CD4-positive, alpha-beta T cell (primary cell): ENCODE measurements at regions not wholly inside any gene's neighbourhood (a gene's known extent, or its start where the extent isn't known, plus 50 kb on each side); places are given as distances from the start of the nearest gene placed in this dataset.

ENCODE experiments used
- ATAC-seq: fragments of 200-7000 bp; cut with Tn5 transposase; one replicate; pipeline ENCODE4 v1.10.0; 2022; ENCODE audit warnings: mild to moderate bottlenecking; ENCODE audit not compliant: poor library complexity
- CTCF ChIA-PET: fragments of 350-600 bp; sonication (Branson Sonifier 250); formaldehyde crosslinking; loops from one replicate; lab custom pipeline; 2021; ENCODE audit warnings: antibody characterized with exemption, inconsistent platforms; lab: Charles Lee
- POLR2A ChIA-PET: fragments of 350-600 bp; sonication (Branson Sonifier 250); formaldehyde crosslinking; loops from one replicate; lab custom pipeline; 2021; ENCODE audit warnings: antibody characterized with exemption, inconsistent platforms; lab: Charles Lee
- DNase-seq, 14 experiments: peaks; one replicate each; pipeline ENCODE4 v3.0.0-alpha.2; 2013 to 2020; ENCODE audit warnings: mixed read lengths in 2 of 14
- H3K27ac ChIP-seq, 2 donors: one replicate each; pipeline versions ENCODE4 v1.5.1 to v1.7.0; 2013; ENCODE audit warnings: low read length in 2 of 2, low read depth in 1 of 2, mild to moderate bottlenecking in 1 of 2
- H3K27me3 ChIP-seq, 2 experiments: 1 replicate in 1 of 2; 2 replicates in 1 of 2; pipeline versions ENCODE4 v1.6.1 to v1.7.0; 2013; ENCODE audit warnings: low read length in 2 of 2, control low read depth in 1 of 2, mild to moderate bottlenecking in 1 of 2, moderate library complexity in 1 of 2; ENCODE audit not compliant: insufficient read depth in 2 of 2, control insufficient read depth in 1 of 2
- H3K36me3 ChIP-seq: one replicate; pipeline ENCODE4 v1.6.1; 2013; ENCODE audit warnings: low read length, control low read depth; ENCODE audit not compliant: insufficient read depth
- H3K4me1 ChIP-seq: one replicate; pipeline ENCODE4 v1.6.1; 2013; ENCODE audit warnings: low read length, control low read depth; ENCODE audit not compliant: insufficient read depth
- H3K4me3 ChIP-seq: one replicate; pipeline ENCODE4 v1.5.1; 2013; ENCODE audit warnings: mild to moderate bottlenecking, low read length, moderate library complexity
- H3K9me3 ChIP-seq, 2 experiments: 1 replicate in 1 of 2; 2 replicates in 1 of 2; pipeline versions ENCODE4 v1.6.1 to v1.7.0; 2013; ENCODE audit warnings: low read length in 2 of 2, mild to moderate bottlenecking in 2 of 2, control low read depth in 1 of 2, moderate library complexity in 1 of 2; ENCODE audit not compliant: control insufficient read depth in 1 of 2, insufficient read depth in 1 of 2
- H3K27ac Mint-ChIP-seq: one replicate; pipeline ENCODE4 v1.8.0; 2020; ENCODE audit warnings: mixed read lengths
- H3K27me3 Mint-ChIP-seq: one replicate; pipeline ENCODE4 v1.8.0; 2021; ENCODE audit warnings: mixed read lengths
- H3K36me3 Mint-ChIP-seq: one replicate; pipeline ENCODE4 v1.8.0; 2021; ENCODE audit warnings: low read depth, mixed read lengths
- H3K4me1 Mint-ChIP-seq: one replicate; pipeline ENCODE4 v1.8.0; 2021; ENCODE audit warnings: low read depth, mixed read lengths
- H3K4me3 Mint-ChIP-seq: one replicate; pipeline ENCODE4 v1.8.0; 2020; ENCODE audit warnings: mild to moderate bottlenecking, mixed read lengths
- H3K9me3 Mint-ChIP-seq: one replicate; pipeline ENCODE4 v1.8.0; 2020; ENCODE audit warnings: mixed read lengths
- CTCF ChIP-seq: fragments of 200-600 bp; IDR thresholded peaks from one replicate; pipeline ENCODE4 v1.8.0; 2022; ENCODE audit warnings: antibody characterized with exemption, mild to moderate bottlenecking
- intact Hi-C, 2 experiments: fragments of 100-400 bp; cut with DNase I in 1 of 2; cut with micrococcal nuclease in 1 of 2; formaldehyde crosslinking; loops; one replicate each; pipeline versions ENCODE4 v1.15.1 to v1.9.0; 2023 to 2025; cut with DNase I, micrococcal nuclease

GRCh38 chr19:31402529-31403316 lies 53.5 kb upstream of the TSHZ3 start:
- Histone ChIP-seq H3K27me3 (peaks cover 0 to 11% of the 10 kb centered on the region in 2 experiments), H3K4me1 (no peaks in the 10 kb centered on the region), H3K36me3 (no peaks in the 10 kb centered on the region), H3K9me3 (no peaks in the 10 kb centered on the region), H3K27ac (no peak overlapping the region), H3K4me3 (no peak overlapping the region)
- Mint-ChIP-seq H3K27ac (no peak overlapping the region), H3K27me3 (peaks cover 33% of the 10 kb centered on the region), H3K4me3 (no peak overlapping the region), H3K36me3 (no peaks in the 10 kb centered on the region), H3K9me3 (no peaks in the 10 kb centered on the region), H3K4me1 (no peaks in the 10 kb centered on the region)
- ChIA-PET CTCF (no interaction called here), POLR2A (no interaction called here)
- no peak for TF ChIP-seq CTCF
- intact Hi-C loops, result no loop called here
- DNase-seq (no peak), ATAC-seq (no peak)

GRCh38 chr19:31406106-31406505 lies 56.9 kb upstream of the TSHZ3 start:
- Histone ChIP-seq H3K4me1 (no peaks in the 10 kb centered on the region), H3K4me3 (no peak overlapping the region), H3K9me3 (no peaks in the 10 kb centered on the region), H3K27ac (no peak overlapping the region), H3K36me3 (no peaks in the 10 kb centered on the region), H3K27me3 (peaks cover 0 to 11% of the 10 kb centered on the region in 2 experiments)
- intact Hi-C loops, result no loop called here
- ChIA-PET POLR2A (no interaction called here), CTCF (no interaction called here)
- no peak for DNase-seq
- Mint-ChIP-seq H3K4me3 (no peak overlapping the region), H3K4me1 (no peaks in the 10 kb centered on the region), H3K36me3 (no peaks in the 10 kb centered on the region), H3K27me3 (peaks cover 36% of the 10 kb centered on the region), H3K9me3 (no peaks in the 10 kb centered on the region), H3K27ac (no peak overlapping the region)
- ATAC-seq, result no peak
- TF ChIP-seq CTCF, result no peak

- H3K36me3 Mint-ChIP-seq, result no peaks in the 10 kb centered on the region
- Histone ChIP-seq H3K27me3 (peaks cover 0 to 16% of the 10 kb centered on the region in 2 experiments), H3K27ac (no peak overlapping the region), H3K4me3 (no peak overlapping the region), H3K4me1 (no peaks in the 10 kb centered on the region), H3K36me3 (no peaks in the 10 kb centered on the region), H3K9me3 (no peaks in the 10 kb centered on the region)
- intact Hi-C loops, result no loop called here
- H3K27ac Mint-ChIP-seq, result no peak overlapping the region
- H3K4me1 Mint-ChIP-seq, result no peaks in the 10 kb centered on the region
- no peak for ATAC-seq
- ChIA-PET CTCF (interaction anchor here (1.5 kb wide), 1 partner anchor 9 kb away, joined by 3 read pairs; no protein-coding TSS in a partner anchor), POLR2A (no interaction called here)
- peaks cover 44% of the 10 kb centered on the region for H3K27me3 Mint-ChIP-seq
- no peak for TF ChIP-seq CTCF
- no peaks in the 10 kb centered on the region for H3K9me3 Mint-ChIP-seq
- no peak overlapping the region for H3K4me3 Mint-ChIP-seq
- DNase-seq, result no peak
Measured at GRCh38 chr19:31408460-31409124, 59.4 kb upstream of the TSHZ3 start.
